ENCODE measurements at regions not wholly inside any gene's neighbourhood (a gene's known extent, or its start where the extent isn't known, plus 50 kb on each side); places are given as distances from the start of the nearest gene placed in this dataset.

GRCh38 chr12:45532113-45532512 is 197.4 kb upstream of the ARID2 start:
- 100% methylated on average over 4 of the region's 4 CpGs for WGBS (ENCODE audit: insufficient coverage)
- Histone ChIP-seq H3K9me3 (replicated peaks in 1 of 2; ENCODE audit: control insufficient read depth in 1 of 2, insufficient read depth in 1 of 2, low read length in 2 of 2) (peaks cover 0 to 7% of the 10 kb centered on the region in 2 donors), H3K27ac (ENCODE audit: low read depth in 1 of 2, low read length in 2 of 2) (no peak overlapping the region), H3K27me3 (ENCODE audit: control insufficient read depth in 2 of 2, insufficient read depth in 2 of 2, low read length in 2 of 2) (no peaks in the 10 kb centered on the region), H3K36me3 (replicated peaks in 1 of 2; ENCODE audit: control insufficient read depth in 1 of 2, insufficient read depth in 2 of 2, low read length in 2 of 2) (no peaks in the 10 kb centered on the region), H3K79me2 (ENCODE audit: insufficient read depth, low read length) (no peaks in the 10 kb centered on the region), H3K4me1 (ENCODE audit: control insufficient read depth in 1 of 2, insufficient read depth in 2 of 2, low read length in 2 of 2) (no peaks in the 10 kb centered on the region), H3K4me2 (replicated peaks; ENCODE audit: extremely low read depth, low read length, poor library complexity, severe bottlenecking) (no peak overlapping the region), H3K4me3 (replicated peaks in 1 of 3; ENCODE audit: low read depth in 2 of 3, low read length in 3 of 3) (no peak overlapping the region), H4K20me1 (ENCODE audit: insufficient read depth, low read length) (no peaks in the 10 kb centered on the region), H2AFZ (ENCODE audit: insufficient read depth, low read depth, low read length, poor library complexity, severe bottlenecking) (no peak overlapping the region), H3K9ac (ENCODE audit: insufficient read depth, low read length, poor library complexity, severe bottlenecking) (no peak overlapping the region)
- no peak for DNase-seq
- Mint-ChIP-seq H3K4me1 (no peaks in the 10 kb centered on the region), H3K36me3 (no peaks in the 10 kb centered on the region), H3K27ac (no peak overlapping the region), H3K27me3 (ENCODE audit: low read depth in 3 of 3) (peaks cover 0 to 3% (median 0%) of the 10 kb centered on the region in 3 donors), H3K4me3 (no peak overlapping the region), H3K9me3 (peaks cover 4 to 12% (median 6%) of the 10 kb centered on the region in 7 donors)
- intact Hi-C loops (cut with micrococcal nuclease), result no loop called here
- no peak for TF ChIP-seq CTCF (IDR thresholded peaks at IDR 0.05)

DNA sequence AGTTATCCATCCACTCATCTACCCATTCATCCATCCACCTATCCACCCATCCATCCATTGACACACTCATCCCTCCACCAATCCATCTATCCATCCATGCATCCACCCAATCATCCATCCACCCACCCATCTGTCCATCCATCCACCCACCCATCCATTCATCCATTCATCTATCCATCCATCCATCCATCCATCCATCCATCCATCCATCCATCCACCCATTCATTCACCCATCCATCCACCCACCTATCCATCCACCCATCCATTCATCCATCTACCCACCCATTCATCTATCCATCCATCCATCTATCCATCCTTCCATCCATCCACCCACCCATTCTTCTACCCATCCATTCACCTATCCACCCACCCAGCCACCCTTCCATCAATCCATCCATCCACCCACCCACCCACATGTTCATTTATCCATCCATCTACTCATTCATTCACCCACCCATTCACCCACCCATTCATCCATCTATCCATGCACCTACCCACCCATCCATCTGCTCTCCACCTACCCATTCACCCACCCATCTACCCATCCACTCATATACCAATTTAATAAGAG is 193.8 kb upstream of the ARID2 start:
- intact Hi-C loops (cut with micrococcal nuclease), result no loop called here
- Mint-ChIP-seq H3K36me3 (no peaks in the 10 kb centered on the region), H3K27me3 (ENCODE audit: low read depth in 3 of 3) (peaks cover 0 to 5% (median 0%) of the 10 kb centered on the region in 3 donors), H3K4me1 (peaks cover 10% of the 10 kb centered on the region), H3K9me3 (peaks cover 0 to 4% (median 0%) of the 10 kb centered on the region in 7 donors), H3K4me3 (no peak overlapping the region), H3K27ac (no peak overlapping the region)
- Histone ChIP-seq H2AFZ (ENCODE audit: insufficient read depth, low read depth, low read length, poor library complexity, severe bottlenecking) (no peak overlapping the region), H3K27me3 (ENCODE audit: control insufficient read depth in 2 of 2, insufficient read depth in 2 of 2, low read length in 2 of 2) (no peaks in the 10 kb centered on the region), H3K27ac (ENCODE audit: low read depth in 1 of 2, low read length in 2 of 2) (no peak overlapping the region), H3K4me1 (ENCODE audit: control insufficient read depth in 1 of 2, insufficient read depth in 2 of 2, low read length in 2 of 2) (peaks cover 6 to 7% of the 10 kb centered on the region in 2 donors), H3K9ac (ENCODE audit: insufficient read depth, low read length, poor library complexity, severe bottlenecking) (no peak overlapping the region), H3K4me2 (replicated peaks; ENCODE audit: extremely low read depth, low read length, poor library complexity, severe bottlenecking) (no peak overlapping the region), H3K36me3 (replicated peaks in 1 of 2; ENCODE audit: control insufficient read depth in 1 of 2, insufficient read depth in 2 of 2, low read length in 2 of 2) (no peaks in the 10 kb centered on the region), H3K79me2 (ENCODE audit: insufficient read depth, low read length) (no peaks in the 10 kb centered on the region), H4K20me1 (ENCODE audit: insufficient read depth, low read length) (no peaks in the 10 kb centered on the region), H3K4me3 (replicated peaks in 1 of 3; ENCODE audit: low read depth in 2 of 3, low read length in 3 of 3) (no peak overlapping the region), H3K9me3 (replicated peaks in 1 of 2; ENCODE audit: control insufficient read depth in 1 of 2, insufficient read depth in 1 of 2, low read length in 2 of 2) (no peaks in the 10 kb centered on the region)
- TF ChIP-seq CTCF (IDR thresholded peaks at IDR 0.05), result no peak
- DNase-seq, result no peak

Measured in CD14-positive monocyte (primary cell).